H54 (cell line): ENCODE measurements at regions not wholly inside any gene's neighbourhood (a gene's known extent, or its start where the extent isn't known, plus 50 kb on each side); places are given as distances from the start of the nearest gene placed in this dataset.

Experiments used
- DNase-seq: peaks from one replicate; pipeline ENCODE4 v3.0.0; 2011; ENCODE audit warnings: low spot score, mixed read lengths; ENCODE audit not compliant: insufficient read length
- FAIRE-seq: peaks from 3 replicates; lab custom pipeline; 2011; peaks lifted over from hg19 to GRCh38; lab: Jason Lieb, UNC
- POLR2A ChIP-seq: IDR thresholded peaks from 2 replicates; pipeline ENCODE4 v1.6.1; 2011; ENCODE audit warnings: low read depth, mild to moderate bottlenecking, low read length

DNA sequence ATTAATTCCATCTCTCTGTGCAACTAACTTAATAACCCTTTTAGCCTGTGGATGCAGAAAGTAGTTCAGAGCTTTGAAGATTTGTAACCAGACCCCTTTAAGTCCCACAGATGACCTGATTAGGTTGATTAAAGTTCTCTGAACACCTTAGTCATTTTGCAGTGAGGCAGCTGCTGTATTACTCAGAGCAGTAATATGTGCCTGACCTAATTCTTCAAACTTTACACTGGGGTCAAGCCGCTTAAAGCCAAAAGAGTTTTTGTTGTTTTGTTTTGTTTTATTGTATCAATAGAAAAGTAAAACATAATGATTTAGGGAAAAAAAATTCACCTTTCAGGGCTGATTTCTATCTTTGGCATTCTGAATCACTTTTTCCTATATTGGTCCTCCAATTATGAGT, 78.6 kb upstream of the PLEKHG7 start:
- peak; percentile 22 for DNase-seq
- FAIRE-seq = peak; percentile 95
- TF ChIP-seq POLR2A = no peak

DNA sequence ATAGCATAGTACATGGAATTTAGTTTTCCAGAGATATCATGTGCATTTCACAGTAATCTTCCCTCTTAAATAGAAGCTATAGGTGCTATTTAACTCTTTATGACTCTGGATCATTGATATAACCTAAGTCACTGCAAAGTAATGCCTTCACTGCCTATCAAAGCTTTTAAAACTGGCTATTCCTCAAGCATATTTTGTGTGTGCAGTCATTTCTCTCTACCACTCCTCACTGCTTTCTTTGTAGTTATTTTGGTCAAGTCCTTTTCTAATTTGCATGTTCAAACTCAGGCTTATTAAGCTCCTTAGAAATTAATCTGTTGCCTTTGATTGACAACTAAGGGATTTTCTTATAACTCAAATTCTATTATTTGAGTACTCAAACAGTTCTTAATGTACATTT, 79.4 kb upstream of the PLEKHG7 start:
- no peak for FAIRE-seq
- no peak for TF ChIP-seq POLR2A
- DNase-seq = no peak

DNA sequence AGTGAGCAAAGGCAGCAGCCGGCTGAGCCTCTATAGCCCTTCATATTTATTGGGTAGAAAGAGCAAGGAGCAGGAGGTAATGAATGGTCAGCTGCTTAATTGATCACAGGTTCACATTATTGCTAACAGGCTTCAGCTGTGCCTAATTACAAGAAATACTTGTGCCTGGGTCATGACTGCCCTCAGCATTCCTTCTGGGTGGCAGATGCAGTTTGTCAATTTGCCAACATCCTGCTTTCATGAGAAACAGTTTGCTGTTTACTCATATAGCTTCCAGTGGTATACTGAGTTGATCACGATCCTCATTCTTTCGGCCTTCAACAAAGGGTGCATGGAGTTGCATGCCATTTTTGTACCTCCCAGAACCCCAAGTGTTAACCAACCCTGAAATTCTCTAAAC, 81.0 kb upstream of the PLEKHG7 start:
- DNase-seq (no peak), FAIRE-seq (no peak)
- TF ChIP-seq POLR2A = no peak

DNA sequence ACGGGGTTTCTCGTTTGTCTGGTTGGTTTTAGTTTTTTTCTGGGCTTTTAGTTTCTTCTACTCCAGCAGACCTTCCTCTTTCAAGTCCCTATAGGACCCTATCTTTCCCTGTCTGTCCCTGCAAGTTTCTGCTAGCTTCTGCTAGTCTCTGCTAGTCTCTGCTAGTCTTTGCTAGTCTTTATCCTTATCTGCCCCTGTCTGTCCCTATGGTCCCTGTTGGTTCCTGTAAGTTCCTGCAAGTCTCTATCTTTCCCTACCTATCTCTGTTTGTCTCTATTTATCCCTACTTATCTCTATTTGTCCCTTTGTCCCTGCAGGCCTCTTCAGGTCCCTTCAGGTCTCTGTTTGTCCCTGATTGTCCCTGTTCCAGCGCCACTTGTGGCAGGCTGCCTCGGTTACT, 81.5 kb upstream of the PLEKHG7 start:
- DNase-seq (no peak), FAIRE-seq (no peak)
- TF ChIP-seq POLR2A = no peak

DNA sequence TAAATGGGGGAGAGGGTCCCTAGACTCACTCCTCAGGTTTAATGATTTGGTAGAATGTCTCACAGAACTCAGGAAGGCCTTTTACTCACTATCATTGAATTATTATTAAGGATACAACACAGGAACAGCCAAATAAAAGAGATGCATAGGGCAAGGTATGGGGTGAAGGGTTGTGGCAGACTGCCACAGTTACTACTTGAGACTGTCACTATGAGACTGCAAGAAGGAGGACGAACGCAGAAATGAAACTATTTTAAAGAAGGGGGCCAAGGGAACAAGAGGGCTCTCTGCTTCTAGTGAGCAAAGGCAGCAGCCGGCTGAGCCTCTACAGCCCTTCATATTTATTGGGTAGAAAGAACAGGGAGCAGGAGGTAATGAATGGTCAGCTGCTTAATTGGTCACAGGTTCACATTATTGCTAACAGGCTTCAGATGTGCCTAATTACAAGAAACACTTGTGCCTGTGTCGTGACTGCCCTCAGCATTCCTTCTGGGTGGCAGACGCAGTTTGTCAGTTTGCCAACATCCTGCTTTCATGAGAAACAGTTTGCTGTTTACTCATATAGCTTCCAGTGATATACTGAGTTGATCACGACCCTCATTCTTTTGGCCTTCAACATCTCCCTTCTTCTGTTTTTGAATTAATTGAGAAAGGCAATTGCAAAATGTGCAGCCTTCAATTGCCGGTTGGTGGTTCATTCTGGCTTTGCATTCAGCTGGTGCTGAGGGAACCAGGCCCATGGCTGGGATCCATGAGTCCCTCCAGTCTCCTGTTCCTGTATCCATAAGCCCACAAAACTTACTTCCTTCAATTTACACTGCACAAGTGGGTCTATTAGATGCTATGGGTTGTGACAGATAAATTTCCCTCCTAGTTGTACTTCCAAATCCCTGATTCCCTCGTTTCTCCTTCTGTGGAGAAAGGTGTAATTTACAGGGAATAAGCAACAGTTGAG, 82.8 kb upstream of the PLEKHG7 start:
- TF ChIP-seq POLR2A = no peak
- FAIRE-seq (no peak), DNase-seq (no peak)

DNA sequence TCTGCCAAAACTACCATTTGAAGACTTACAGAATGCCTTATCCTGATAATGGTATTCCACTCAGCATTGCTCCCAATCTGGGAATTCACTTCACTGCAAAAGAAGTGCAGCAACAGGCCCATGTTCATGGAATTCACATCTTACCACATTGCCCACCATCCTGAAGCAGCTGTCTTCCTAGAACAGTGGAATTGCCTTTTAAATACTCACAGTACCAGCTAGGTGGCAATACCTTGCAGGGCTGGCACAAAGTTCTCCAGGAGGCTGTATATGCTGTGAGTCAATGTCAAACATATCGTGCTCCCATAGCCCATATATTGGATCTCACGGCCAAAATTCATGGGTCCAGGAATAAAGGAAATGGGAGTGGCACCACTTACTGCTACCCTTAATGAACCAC, 83.8 kb upstream of the PLEKHG7 start:
- no peak for FAIRE-seq
- no peak for DNase-seq
- TF ChIP-seq POLR2A = no peak

DNA sequence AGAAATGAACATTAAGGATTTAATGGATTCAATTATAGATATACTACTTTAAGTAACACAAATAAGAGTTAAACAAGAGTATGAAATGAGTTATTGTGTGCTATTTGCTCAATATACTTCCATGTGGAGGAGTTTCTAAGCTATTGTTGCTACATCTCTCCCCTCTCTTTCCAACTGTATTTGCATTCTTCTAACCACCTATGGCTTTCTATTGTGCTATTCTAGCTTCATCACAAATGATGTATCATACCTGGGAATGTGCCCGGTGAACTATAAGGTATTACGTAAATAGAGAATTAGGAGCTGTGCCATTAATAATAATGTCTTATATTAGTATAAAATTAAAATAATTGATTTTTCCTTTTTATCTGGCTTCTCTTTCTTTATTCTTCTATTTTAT, 87.1 kb upstream of the PLEKHG7 start:
- TF ChIP-seq POLR2A = no peak
- FAIRE-seq (no peak), DNase-seq (no peak)

DNA sequence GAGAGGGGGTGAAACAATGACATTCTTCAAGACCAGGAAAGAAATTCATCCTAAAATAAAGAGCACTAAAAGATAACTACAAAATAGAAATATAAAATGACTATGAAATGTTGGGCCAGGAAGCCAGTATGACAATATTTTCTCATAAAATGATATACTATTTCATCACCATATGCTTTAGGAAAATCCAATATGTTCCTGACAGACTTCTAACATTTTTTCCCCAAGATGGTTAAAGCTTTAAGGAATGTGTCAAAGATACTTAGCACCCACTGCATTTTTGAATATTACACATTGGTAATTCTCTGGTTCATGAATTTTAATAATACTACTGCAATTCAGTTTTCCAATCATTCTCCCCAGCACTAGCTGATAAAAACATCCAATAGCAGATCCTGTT, 87.7 kb upstream of the PLEKHG7 start:
- no peak for TF ChIP-seq POLR2A
- DNase-seq (no peak), FAIRE-seq (no peak)

DNA sequence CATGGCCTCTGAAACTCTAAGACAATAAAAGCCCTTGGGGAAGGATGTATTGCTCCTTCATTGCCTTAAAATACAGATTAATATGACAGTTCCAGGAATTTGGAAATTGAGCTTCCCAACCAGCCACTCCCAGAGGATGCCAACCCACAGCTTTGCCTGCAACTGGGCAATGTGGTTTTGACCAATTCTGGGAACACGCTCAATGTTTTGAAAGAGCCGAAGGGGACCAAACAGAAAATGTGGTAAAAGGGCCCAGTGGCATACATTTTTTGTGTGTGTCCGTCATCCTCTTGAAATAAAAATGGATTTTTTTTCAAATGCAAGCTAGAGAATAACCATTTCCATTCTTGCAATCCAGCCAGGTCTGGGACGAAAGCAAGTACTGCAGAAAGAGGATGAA, 88.3 kb upstream of the PLEKHG7 start:
- no peak for TF ChIP-seq POLR2A
- DNase-seq = no peak
- FAIRE-seq = no peak

DNA sequence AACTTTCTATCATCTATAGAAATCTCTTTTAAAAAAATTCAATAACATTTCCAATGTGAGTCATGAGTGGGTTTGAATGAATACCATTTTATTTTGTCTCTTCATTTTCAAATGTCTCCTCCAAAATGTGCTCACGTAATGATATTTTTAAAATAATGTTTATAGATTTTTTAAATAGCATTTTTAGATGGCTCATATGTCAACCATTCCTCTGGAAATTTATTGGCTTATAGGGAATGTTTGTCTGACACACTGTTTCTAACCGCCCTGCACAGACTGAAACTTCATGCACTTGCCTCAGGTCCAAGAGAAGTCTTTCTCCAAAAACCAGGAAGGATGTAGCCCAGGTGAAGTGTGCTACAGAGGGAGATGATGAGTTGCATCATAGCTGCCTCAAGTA, 88.8 kb upstream of the PLEKHG7 start:
- TF ChIP-seq POLR2A = no peak
- DNase-seq (no peak), FAIRE-seq (no peak)

DNA sequence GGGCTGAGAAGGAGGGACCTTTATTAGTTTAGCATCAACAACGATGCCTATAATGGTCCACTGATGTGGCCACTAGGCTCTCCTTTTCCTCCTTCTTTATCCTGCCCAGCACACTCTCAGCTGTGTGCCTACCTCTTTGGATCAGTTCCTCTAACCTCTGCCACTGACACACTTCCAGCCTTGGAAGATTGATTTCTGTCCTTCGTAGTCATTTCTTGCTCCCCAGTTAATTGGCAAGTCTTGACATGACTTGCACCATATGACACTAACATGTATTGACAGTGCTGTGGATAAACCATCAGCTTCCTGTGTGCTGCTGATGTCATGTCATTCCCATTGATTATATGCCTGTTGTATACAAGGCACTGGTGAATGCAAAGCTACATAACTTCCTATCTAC, 90.2 kb upstream of the PLEKHG7 start:
- peak; percentile 20 for FAIRE-seq
- DNase-seq = no peak
- TF ChIP-seq POLR2A = no peak

DNA sequence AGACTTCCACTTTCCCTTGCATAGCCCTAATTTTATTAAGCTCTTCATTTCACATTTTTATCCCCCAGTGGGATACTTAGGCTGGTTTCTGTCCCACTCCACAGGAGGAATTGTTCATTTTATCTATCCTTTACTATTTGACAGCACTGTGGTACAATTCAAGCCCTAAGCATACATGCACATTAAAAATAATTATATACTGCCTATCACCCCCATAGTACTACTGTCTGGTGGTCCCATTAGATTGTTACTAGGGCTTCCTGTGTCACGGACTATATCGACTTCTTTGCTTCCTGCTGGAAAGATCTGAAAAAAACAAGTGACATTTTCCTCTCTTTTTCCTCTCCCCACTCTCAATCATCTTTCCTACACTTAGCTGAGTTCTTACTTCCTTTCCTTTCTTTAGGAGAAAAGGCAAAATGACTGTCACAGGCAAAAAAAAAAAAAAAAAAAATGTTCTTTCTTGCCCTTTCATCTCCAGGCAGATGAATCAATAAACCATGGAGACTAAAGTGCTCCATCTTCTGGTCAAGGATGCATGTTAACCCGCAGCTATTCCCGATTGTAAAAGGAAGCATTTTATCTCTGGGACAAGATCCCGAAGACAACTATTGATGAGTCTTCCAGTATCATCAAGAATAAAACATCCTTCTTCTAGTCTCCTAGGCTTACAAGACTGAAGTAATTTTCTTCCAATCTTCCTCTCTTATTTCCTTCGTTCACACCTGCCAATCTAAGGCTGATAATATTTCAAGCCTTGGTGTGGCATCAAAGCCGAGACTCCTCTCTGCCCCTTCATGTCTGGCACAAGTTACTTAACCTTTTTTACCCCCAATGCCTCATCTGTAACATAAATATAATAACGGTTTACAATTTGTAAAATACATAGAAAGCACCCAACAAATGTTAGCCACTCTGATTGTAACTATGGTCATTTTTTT, 94.4 kb upstream of the PLEKHG7 start:
- FAIRE-seq (peak; percentile 89), DNase-seq (no peak)
- TF ChIP-seq POLR2A = no peak

DNA sequence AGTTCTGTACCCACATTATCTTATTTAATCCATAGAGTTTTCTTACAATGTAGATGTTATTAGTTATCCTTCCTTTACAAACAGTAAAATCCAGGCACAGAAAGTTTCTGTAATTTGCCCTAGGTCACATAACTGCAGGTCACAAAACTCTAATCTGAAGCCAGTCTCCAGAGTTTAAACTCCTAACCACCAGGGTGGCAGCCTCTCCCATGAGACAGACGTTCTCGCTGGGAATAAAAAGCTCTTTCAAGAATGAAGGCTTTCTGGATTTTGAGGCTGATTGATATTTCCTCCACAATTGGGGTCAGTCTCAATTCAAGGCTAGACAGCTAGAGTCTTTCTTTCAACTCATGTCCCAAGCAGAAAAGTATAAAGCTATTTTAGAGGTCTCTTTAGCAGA, 95.8 kb upstream of the PLEKHG7 start:
- no peak for TF ChIP-seq POLR2A
- FAIRE-seq = no peak
- no peak for DNase-seq

DNA sequence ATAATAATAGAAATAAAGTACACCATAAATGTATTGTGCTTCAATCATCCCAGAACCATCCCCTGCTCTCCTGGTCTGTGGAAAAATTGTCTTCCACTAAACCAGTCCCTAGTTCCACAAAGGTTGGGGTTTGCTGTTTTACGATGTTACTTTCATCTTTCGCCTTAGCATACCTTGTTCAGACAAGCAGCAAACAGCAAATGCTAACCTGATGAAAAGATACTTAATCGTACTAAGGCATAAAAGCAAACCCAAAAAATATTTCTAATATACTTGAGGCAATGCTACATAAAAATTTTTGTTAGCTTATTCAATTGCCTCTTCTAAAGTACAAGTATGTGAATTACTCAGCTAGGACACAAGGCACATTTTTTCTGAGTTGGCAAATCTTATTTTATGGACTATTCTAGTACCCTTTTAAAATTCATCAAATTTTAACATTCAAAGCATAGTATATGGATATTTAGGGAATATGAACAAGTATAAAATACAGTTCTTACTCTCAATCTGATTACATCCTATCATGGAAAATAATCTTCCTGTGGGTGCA, 97.1 kb upstream of the PLEKHG7 start:
- FAIRE-seq (no peak), DNase-seq (no peak)
- no peak for TF ChIP-seq POLR2A
